GM18868 (cell line): ENCODE measurements at regions not wholly inside any gene's neighbourhood (a gene's known extent, or its start where the extent isn't known, plus 50 kb on each side); places are given as distances from the start of the nearest gene placed in this dataset.
"Not testable (repeated sequence)": the region's sequence is repeated elsewhere in the genome, so short reads cannot be mapped to it uniquely, and the experiment has no call there.

Experiments used
- ATAC-seq: cut with Tn5 transposase; IDR thresholded peaks from one replicate; pipeline ENCODE4 v1.9.1; 2021; ENCODE audit warnings: mild to moderate bottlenecking, moderate library complexity; ENCODE audit not compliant: unreplicated experiment

GRCh38 chrY:6552930-6553329, 306.9 kb downstream of the TSPY2 start:
- not testable (repeated sequence) for ATAC-seq

- not testable (repeated sequence) for ATAC-seq
Measured at GRCh38 chrY:6567030-6567429, 321.0 kb downstream of the TSPY2 start.
